SU-DHL-6 (cell line): ENCODE measurements at regions not wholly inside any gene's neighbourhood (a gene's known extent, or its start where the extent isn't known, plus 50 kb on each side); places are given as distances from the start of the nearest gene placed in this dataset.

Source experiments
- H2AFZ ChIP-seq: fragments of 200-600 bp; sonication (generic); 2 replicates; pipeline ENCODE4 v1.6.1; 2014; ENCODE audit warnings: low read depth, mild to moderate bottlenecking, moderate library complexity, mixed read lengths, antibody characterized with exemption, low read length; ENCODE audit not compliant: severe bottlenecking
- H3F3A ChIP-seq: fragments of 200-600 bp; shearing (Covaris generic); 2 replicates; pipeline ENCODE4 v1.6.0; 2016; ENCODE audit warnings: antibody characterized with exemption, mild to moderate bottlenecking; ENCODE audit not compliant: insufficient read depth
- H3K27ac ChIP-seq: fragments of 200-600 bp; sonication (generic); 2 replicates; pipeline ENCODE4 v1.5.1; 2016; ENCODE audit warnings: low read depth, mild to moderate bottlenecking, low read length, moderate library complexity, mixed read lengths
- H3K27me3 ChIP-seq: fragments of 200-600 bp; sonication (generic), shearing (Covaris generic); 2 replicates; pipeline ENCODE4 v1.6.0; 2014; ENCODE audit warnings: mild to moderate bottlenecking, low read length
- H3K36me3 ChIP-seq: fragments of 200-600 bp; sonication (generic); 2 replicates; pipeline ENCODE4 v1.6.1; 2014; ENCODE audit warnings: mild to moderate bottlenecking, low read length, mixed read lengths
- H3K4me2 ChIP-seq: fragments of 300-600, 200-600 bp; shearing (Covaris generic), sonication (generic); 2 replicates; pipeline ENCODE4 v1.6.0; 2014; ENCODE audit warnings: low read length, low read depth, mild to moderate bottlenecking; ENCODE audit not compliant: poor library complexity, severe bottlenecking
- H3K4me3 ChIP-seq: fragments of 200-600 bp; sonication (generic); 2 replicates; pipeline ENCODE4 v1.5.1; 2014; ENCODE audit warnings: antibody characterized with exemption, low read length, mild to moderate bottlenecking, mixed read lengths; ENCODE audit not compliant: insufficient read depth, poor library complexity, severe bottlenecking
- H3K79me2 ChIP-seq: fragments of 200-600 bp; sonication (generic); 2 replicates; pipeline ENCODE4 v1.6.1; 2014; ENCODE audit warnings: mild to moderate bottlenecking, low read length, moderate library complexity; ENCODE audit not compliant: insufficient read depth
- H3K9ac ChIP-seq: fragments of 200-600 bp; sonication (generic); 2 replicates; pipeline ENCODE4 v1.7.0; 2014; ENCODE audit warnings: mild to moderate bottlenecking, low read length
- H3K9me2 ChIP-seq: fragments of 200-600 bp; sonication (generic); replicated peaks from 2 replicates; pipeline ENCODE4 v1.6.1; 2014; ENCODE audit warnings: low read length; ENCODE audit not compliant: insufficient read depth
- H3K9me3 ChIP-seq: fragments of 200-600 bp; sonication (generic); 2 replicates; pipeline ENCODE4 v1.6.1; 2014; ENCODE audit warnings: low read length, mixed read lengths; ENCODE audit not compliant: insufficient read depth
- H4K20me1 ChIP-seq: fragments of 200-600 bp; sonication (generic); 2 replicates; pipeline ENCODE4 v1.6.1; 2014; ENCODE audit warnings: low read depth, mild to moderate bottlenecking, antibody characterized with exemption, low read length, moderate library complexity, mixed read lengths
- CTCF ChIP-seq: fragments of 200-600 bp; sonication (generic); IDR thresholded peaks from one replicate; pipeline ENCODE4 v1.5.1; 2017; ENCODE audit warnings: antibody characterized with exemption, mild to moderate bottlenecking, low read length, moderate library complexity; ENCODE audit not compliant: insufficient read depth, poor library complexity, severe bottlenecking
- EZH2phosphoT487 ChIP-seq: fragments of 200-600 bp; sonication (generic), shearing (Covaris generic); conservative IDR thresholded peaks from 2 replicates; pipeline ENCODE4 v1.6.1; 2018; ENCODE audit warnings: mild to moderate bottlenecking, antibody characterized with exemption, low read length, moderate library complexity, mixed read lengths

- no peaks in the 10 kb centered on the region for H3K36me3 ChIP-seq
- H3F3A ChIP-seq: no peaks in the 10 kb centered on the region
- no peaks in the 10 kb centered on the region for H4K20me1 ChIP-seq
- H3K9me2 ChIP-seq: no peaks in the 10 kb centered on the region
- no peak overlapping the region for H3K4me3 ChIP-seq
- H3K4me2 ChIP-seq: no peak overlapping the region
- TF ChIP-seq EZH2phosphoT487: no peak
- no peak for TF ChIP-seq CTCF
- no peak overlapping the region for H3K27ac ChIP-seq
- H3K9me3 ChIP-seq: 0 out of 2 replicates have a peak, but pooled peaks cover 2% of the 10 kb centered on the region
- H3K79me2 ChIP-seq: no peaks in the 10 kb centered on the region
- H3K27me3 ChIP-seq: no peaks in the 10 kb centered on the region
- no peak overlapping the region for H3K9ac ChIP-seq
- H2AFZ ChIP-seq: no peak overlapping the region
Observed at GRCh38 chr16:14337303-14338191, 266.4 kb downstream of the MRTFB start.

GRCh38 chr16:14335297-14335696 lies 264.2 kb downstream of the MRTFB start:
- Histone ChIP-seq H4K20me1 (no peaks in the 10 kb centered on the region), H3F3A (no peaks in the 10 kb centered on the region), H2AFZ (no peak overlapping the region), H3K4me2 (no peak overlapping the region), H3K27ac (no peak overlapping the region), H3K9me3 (no peaks in the 10 kb centered on the region), H3K4me3 (no peak overlapping the region), H3K9me2 (no peaks in the 10 kb centered on the region), H3K79me2 (no peaks in the 10 kb centered on the region), H3K36me3 (no peaks in the 10 kb centered on the region), H3K27me3 (no peaks in the 10 kb centered on the region), H3K9ac (no peak overlapping the region)
- TF ChIP-seq EZH2phosphoT487: no peak

DNA sequence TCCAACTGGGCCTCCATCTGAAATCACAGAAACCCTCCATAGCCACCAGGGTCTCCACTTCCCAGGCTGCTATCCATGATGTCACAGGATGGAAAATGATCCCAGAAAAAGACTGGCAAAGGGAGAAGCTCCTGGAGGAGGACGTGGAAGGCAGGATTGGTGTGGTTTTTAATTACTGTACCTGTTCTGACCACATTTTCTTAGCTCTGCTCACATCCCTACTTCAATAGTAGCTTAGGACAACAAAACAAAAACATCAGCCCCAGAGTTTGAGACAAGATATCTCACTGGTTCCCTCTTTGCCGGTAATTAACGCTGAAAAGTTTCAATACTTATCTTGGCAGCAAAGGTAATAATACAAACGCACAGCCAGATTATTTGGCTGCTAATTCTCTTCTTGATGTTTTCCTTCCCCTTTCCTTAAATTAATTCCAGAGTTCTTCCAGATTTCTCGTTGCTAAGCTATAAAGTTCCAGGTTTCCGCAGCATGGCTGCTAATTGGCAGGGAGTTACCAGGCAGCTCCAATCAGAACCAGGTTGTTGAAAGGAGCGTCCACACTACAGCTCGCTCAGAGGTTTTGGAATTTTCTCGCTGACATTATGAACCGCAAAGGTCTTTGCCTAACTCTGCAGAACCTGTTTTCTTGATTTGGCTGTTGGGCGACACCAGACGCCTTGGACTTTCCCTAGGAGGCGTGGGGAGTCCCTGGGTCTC lies 263.4 kb downstream of the MRTFB start:
- no peaks in the 10 kb centered on the region for H3K9me3 ChIP-seq
- no peak overlapping the region for H3K9ac ChIP-seq
- no peaks in the 10 kb centered on the region for H4K20me1 ChIP-seq
- H3K4me2 ChIP-seq: no peak overlapping the region
- no peak overlapping the region for H2AFZ ChIP-seq
- no peaks in the 10 kb centered on the region for H3K36me3 ChIP-seq
- H3K4me3 ChIP-seq: no peak overlapping the region
- H3K79me2 ChIP-seq: no peaks in the 10 kb centered on the region
- no peaks in the 10 kb centered on the region for H3K27me3 ChIP-seq
- no peak overlapping the region for H3K27ac ChIP-seq
- no peak for TF ChIP-seq EZH2phosphoT487
- TF ChIP-seq CTCF: no peak
- peaks cover 4% of the 10 kb centered on the region; the same call in 1 of the 2 replicates for H3F3A ChIP-seq
- H3K9me2 ChIP-seq: no peaks in the 10 kb centered on the region
